Astrocyte of the cerebellum (primary cell): ENCODE measurements at regions not wholly inside any gene's neighbourhood (a gene's known extent, or its start where the extent isn't known, plus 50 kb on each side); places are given as distances from the start of the nearest gene placed in this dataset.
A peak's percentile ranks its signal among the peaks of the same experiment; 100 is the strongest.

Experiments used
- DNase-seq: peaks from one replicate; pipeline ENCODE4 v3.0.0-alpha.2; 2011; ENCODE audit warnings: low read depth
- H3K4me3 ChIP-seq: 2 replicates; pipeline ENCODE4 v1.5.1; 2011; ENCODE audit warnings: mild to moderate bottlenecking, low read depth, low read length, moderate library complexity
- in situ Hi-C: cut with HindIII; loops from 2 replicates; pipeline ENCODE4 v1.10.0; 2017; ENCODE audit warnings: low sequenced_read_pairs
- TF ChIP-seq, protein P1 (sequence below): IDR thresholded peaks from 2 replicates; pipeline ENCODE4 v1.5.1; 2012; ENCODE audit warnings: low read length, low read depth, moderate library complexity, mild to moderate bottlenecking; ENCODE audit errors: missing control alignments

DNA sequence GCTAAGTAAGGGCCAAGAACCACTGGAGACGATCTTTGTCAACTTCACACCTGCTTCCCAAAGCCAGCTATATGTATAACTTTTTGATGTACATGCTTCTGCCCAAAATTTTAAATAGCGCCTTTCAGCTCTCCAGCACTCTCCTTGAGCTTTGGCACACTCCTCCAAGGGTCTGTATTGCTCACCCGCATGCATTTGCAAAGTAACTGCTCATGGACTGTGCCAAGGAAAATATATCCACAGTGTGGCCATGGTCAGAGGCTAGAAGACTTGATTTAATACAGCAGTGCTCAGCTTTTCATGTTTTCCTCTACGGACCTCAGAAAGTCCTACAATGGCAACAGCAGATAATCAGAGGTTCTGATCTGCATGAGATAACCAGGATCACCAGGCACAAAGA, 550.1 kb downstream of the SOX6 start:
- no peak overlapping the region for H3K4me3 ChIP-seq
- no peak for DNase-seq
- in situ Hi-C loops = no loop called here
- TF ChIP-seq, protein P1, sequence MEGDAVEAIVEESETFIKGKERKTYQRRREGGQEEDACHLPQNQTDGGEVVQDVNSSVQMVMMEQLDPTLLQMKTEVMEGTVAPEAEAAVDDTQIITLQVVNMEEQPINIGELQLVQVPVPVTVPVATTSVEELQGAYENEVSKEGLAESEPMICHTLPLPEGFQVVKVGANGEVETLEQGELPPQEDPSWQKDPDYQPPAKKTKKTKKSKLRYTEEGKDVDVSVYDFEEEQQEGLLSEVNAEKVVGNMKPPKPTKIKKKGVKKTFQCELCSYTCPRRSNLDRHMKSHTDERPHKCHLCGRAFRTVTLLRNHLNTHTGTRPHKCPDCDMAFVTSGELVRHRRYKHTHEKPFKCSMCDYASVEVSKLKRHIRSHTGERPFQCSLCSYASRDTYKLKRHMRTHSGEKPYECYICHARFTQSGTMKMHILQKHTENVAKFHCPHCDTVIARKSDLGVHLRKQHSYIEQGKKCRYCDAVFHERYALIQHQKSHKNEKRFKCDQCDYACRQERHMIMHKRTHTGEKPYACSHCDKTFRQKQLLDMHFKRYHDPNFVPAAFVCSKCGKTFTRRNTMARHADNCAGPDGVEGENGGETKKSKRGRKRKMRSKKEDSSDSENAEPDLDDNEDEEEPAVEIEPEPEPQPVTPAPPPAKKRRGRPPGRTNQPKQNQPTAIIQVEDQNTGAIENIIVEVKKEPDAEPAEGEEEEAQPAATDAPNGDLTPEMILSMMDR = no peak

DNA sequence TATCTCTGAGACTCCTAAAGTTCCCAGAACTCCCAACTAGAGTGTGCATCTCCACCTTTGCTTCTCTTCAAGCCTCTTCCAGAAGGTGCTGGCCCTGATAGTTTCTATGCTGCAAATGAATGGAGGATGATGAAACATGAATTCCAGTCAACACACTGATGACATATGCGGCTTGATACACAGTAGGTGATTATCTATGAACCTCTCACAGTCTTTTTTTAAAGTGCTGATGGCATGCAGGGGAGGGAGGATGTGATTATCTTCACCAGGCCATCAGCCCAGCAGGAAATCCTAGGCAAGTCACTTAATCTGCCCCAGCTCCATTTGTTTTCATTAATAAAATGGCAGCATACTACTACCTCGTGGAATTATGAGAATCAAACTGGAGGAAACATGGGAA, 548.5 kb downstream of the SOX6 start:
- TF ChIP-seq, protein P1 = no peak
- in situ Hi-C loops = no loop called here
- DNase-seq = no peak
- no peak overlapping the region for H3K4me3 ChIP-seq

DNA sequence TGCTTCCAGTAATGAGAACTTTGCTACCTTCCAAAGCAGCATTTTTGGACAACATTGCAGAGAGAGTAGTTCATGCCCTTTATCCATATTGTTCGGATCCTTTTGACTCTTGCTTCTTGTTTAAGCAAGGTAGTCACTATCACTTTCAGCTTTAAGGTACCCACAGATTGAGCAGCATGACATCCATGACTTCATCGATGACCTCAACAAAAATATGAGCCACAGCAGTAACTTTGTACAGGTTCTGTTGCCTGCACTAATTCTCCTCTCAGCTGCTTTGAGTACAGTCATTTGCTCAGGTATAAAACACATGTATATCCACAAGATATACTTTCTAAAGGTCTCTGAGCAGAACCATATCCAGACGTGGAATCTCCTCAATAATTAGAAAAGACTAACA, 546.3 kb downstream of the SOX6 start:
- TF ChIP-seq, protein P1 = no peak
- no peak overlapping the region for H3K4me3 ChIP-seq
- in situ Hi-C loops = no loop called here
- no peak for DNase-seq

DNA sequence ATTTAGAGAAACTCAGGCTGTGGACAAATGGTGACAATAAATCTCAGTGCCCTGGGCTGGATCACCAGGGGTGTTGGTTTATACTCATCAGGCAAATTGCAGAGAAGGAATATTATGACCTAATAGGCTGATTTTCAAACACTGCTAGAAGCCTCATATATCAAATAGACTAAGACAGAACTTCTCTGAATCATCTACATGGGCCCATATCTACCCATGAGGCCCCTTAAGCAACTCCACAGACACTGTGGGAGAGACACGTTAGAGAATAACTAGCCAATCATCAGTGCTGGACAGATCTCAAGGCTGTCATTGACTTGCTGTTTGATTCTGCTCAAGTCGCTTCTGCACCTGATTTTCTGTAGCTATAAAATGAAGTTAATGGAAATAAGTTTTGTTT, 545.8 kb downstream of the SOX6 start:
- H3K4me3 ChIP-seq = no peak overlapping the region
- DNase-seq = no peak
- TF ChIP-seq, protein P1 = no peak
- in situ Hi-C loops = no loop called here

DNA sequence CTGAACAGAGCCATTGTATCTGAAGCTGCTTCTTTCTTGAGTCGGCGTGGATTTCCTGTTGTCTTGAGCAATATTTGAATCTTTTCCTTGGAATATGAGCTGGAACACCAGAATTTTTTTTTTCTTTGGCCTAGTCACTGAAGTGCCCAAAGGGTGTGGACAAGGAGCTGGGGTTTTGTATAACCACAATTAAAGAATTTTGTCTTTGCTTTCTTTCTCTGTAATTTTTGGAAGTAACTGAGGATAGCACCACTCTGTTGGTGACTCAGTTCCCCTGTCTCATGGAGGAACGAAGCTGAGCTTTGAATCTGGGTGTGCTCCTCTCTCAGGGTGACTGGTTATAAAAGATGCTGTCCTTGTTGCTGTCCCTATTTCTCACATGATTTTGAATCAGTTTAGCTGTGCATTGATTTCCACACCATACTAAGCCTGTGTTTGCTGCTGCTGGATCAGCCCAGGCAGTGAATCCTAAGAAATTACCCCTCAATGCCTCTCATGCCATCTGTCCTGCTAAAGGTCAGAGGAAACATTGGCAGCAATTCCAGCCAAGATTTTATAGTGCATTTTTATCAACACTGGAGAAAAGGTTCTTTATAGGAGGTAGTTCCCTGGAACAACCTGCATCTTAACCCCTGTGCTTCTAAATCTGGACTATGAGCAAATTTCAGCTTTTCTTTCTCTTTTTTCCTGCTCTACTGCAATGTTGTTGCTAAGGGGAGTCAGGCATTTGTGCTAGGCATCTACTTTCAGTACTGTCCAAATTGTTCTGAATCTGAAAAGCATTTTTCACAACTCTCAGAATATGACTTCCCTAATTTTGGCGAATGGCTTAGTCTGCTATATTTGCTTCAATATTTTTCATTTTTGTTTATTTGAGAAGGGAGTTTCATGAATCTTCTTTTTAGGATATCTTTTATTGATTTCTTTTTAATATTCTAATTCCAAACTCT, 540.8 kb downstream of the SOX6 start:
- no peak for DNase-seq
- no peak overlapping the region for H3K4me3 ChIP-seq
- TF ChIP-seq, protein P1 = no peak
- in situ Hi-C loops = no loop called here

DNA sequence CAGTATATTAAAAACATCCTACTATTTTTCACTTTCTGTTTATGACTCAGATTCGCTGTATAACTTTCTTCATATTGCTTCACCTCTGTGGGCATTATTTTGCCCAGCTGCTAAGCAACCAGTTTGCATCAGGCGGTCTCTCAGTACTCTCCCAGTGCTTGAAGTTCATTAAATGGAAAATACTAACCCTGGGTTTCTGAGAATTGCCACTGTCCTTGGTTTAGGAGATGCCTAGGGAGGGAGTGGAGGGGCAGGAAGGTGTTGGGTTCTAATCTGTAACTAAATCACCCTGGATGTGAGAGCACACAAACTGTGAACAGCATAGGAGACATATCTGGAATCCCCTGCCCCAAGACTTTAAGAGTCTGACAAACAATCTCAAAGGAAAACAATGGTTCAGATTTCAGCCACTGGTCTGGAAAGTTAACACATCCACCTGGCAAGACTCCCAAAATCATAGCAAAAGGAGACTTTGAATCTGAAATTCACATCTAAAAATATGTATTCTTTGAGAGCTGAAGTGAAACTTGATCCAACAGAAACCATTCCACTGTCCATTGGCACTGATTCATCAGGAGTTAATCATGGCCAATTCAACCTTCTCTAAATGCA, 540.0 kb downstream of the SOX6 start:
- no peak overlapping the region for H3K4me3 ChIP-seq
- TF ChIP-seq, protein P1 = no peak
- DNase-seq = peak; percentile 92

More for the DNA sequence above, 540.0 kb downstream of the SOX6 start:
- in situ Hi-C loops = no loop called here
